ENCODE measurements at regions not wholly inside any gene's neighbourhood (a gene's known extent, or its start where the extent isn't known, plus 50 kb on each side); places are given as distances from the start of the nearest gene placed in this dataset.

GRCh38 chr14:104280902-104281767 is 142.7 kb downstream of the KIF26A start:
- H3K4me3 Mint-ChIP-seq (ENCODE audit: unreplicated experiment) = no peak overlapping the region
- H3K36me3 Mint-ChIP-seq (ENCODE audit: low read depth) = no peaks in the 10 kb centered on the region
- H3K27me3 Mint-ChIP-seq (ENCODE audit: low read depth) = peaks cover 20% of the 10 kb centered on the region
- H3K27ac Mint-ChIP-seq (ENCODE audit: unreplicated experiment) = no peak overlapping the region
- H3K4me1 Mint-ChIP-seq (ENCODE audit: low read depth) = no peaks in the 10 kb centered on the region
- no peak for TF ChIP-seq CTCF (IDR thresholded peaks at IDR 0.05)
- DNase-seq (ENCODE audit: low spot score) = peak; percentile 81
- H3K9me3 Mint-ChIP-seq (ENCODE audit: low read depth) = no peaks in the 10 kb centered on the region

DNA sequence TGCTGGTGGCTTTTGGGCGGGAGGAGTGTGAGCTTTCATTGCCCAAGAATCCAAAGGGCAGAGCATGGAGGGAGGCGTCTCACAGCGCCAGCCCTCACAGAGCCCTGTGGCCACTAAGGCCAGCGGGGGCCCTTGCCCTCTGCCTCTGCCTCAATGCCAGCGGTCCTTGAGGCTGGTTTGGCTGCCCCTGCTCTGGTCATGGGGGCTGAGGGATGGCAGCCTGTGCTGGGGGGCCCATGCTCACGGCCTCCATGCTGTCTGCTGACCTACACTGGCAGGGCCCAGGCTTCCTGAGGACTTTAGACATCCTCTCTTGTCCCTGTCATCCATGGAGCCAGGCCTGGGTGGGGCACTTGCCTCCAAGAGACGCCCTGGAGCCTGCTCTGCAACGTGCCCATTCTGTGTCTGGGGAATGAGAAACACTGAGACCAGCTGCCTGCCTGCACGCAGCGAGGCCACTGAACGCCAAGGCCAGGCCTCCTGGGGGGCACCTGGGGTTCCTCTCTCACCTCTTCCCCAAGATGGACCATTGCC is 143.4 kb downstream of the KIF26A start:
- no peak overlapping the region for H3K4me3 Mint-ChIP-seq (ENCODE audit: unreplicated experiment)
- no peak overlapping the region for H3K27ac Mint-ChIP-seq (ENCODE audit: unreplicated experiment)
- no peaks in the 10 kb centered on the region for H3K36me3 Mint-ChIP-seq (ENCODE audit: low read depth)
- H3K27me3 Mint-ChIP-seq (ENCODE audit: low read depth) = peaks cover 20% of the 10 kb centered on the region
- H3K9me3 Mint-ChIP-seq (ENCODE audit: low read depth) = no peaks in the 10 kb centered on the region
- no peaks in the 10 kb centered on the region for H3K4me1 Mint-ChIP-seq (ENCODE audit: low read depth)
- peak; percentile 61 for DNase-seq (ENCODE audit: low spot score)
- no peak for TF ChIP-seq CTCF (IDR thresholded peaks at IDR 0.05)

DNA sequence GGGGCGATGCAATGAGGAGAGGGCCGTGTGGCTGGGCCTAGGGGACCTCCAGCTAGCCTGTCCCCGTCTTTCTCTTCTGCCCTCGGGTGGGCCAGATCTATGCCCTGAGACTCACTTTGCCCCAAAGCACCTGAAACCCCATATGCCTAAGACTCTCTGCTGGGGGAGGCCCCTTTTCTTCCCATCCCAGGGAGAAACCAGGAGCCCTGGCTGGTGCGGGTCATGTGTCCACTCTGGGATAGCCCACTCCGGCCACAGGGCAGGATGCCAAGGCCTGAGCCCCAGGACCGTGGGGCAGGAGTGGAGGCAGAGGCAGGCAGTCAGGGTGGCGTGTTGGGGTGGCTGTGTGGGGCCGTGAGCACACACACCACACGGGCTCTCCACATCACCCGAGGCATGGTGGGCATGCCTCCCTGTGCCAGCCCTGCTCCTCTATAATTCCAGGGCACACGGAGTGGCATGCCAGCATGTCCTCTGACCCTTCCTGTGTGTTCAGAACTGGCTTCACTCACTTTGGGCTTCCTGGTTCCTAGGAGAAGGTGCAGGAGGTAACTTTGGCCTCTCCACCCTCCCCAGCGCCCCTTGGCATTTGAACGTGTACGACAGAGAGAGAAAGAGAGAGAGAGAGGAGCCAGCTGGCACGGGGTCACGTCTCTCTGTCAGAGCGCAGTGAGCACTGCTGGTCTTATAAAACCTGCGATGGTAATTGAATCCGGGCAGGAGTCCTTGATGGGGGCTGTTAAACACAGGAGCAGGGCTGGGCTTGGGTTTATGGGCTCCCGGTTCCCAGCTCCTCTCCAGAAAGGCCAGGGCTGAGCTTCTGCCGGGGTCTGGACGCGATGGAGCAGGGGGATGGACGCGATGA is 144.2 kb downstream of the KIF26A start:
- Mint-ChIP-seq H3K36me3 (ENCODE audit: low read depth) (no peaks in the 10 kb centered on the region), H3K4me3 (ENCODE audit: unreplicated experiment) (no peak overlapping the region), H3K9me3 (ENCODE audit: low read depth) (no peaks in the 10 kb centered on the region), H3K4me1 (ENCODE audit: low read depth) (no peaks in the 10 kb centered on the region), H3K27me3 (ENCODE audit: low read depth) (peaks cover 16% of the 10 kb centered on the region), H3K27ac (ENCODE audit: unreplicated experiment) (no peak overlapping the region)
- no peak for TF ChIP-seq CTCF (IDR thresholded peaks at IDR 0.05)
- peak; percentile 87 for DNase-seq (ENCODE audit: low spot score)

GRCh38 chr14:104283197-104284106 is 145.1 kb downstream of the KIF26A start:
- Mint-ChIP-seq H3K4me3 (ENCODE audit: unreplicated experiment) (no peak overlapping the region), H3K27me3 (ENCODE audit: low read depth) (peaks cover 8% of the 10 kb centered on the region), H3K9me3 (ENCODE audit: low read depth) (no peaks in the 10 kb centered on the region), H3K27ac (ENCODE audit: unreplicated experiment) (no peak overlapping the region), H3K4me1 (ENCODE audit: low read depth) (no peaks in the 10 kb centered on the region), H3K36me3 (ENCODE audit: low read depth) (no peaks in the 10 kb centered on the region)
- DNase-seq (ENCODE audit: low spot score) = peak; percentile 84
- no peak for TF ChIP-seq CTCF (IDR thresholded peaks at IDR 0.05)

Data from chondrocyte (in vitro differentiated cells).